ENCODE measurements at regions not wholly inside any gene's neighbourhood (a gene's known extent, or its start where the extent isn't known, plus 50 kb on each side); places are given as distances from the start of the nearest gene placed in this dataset.

DNA sequence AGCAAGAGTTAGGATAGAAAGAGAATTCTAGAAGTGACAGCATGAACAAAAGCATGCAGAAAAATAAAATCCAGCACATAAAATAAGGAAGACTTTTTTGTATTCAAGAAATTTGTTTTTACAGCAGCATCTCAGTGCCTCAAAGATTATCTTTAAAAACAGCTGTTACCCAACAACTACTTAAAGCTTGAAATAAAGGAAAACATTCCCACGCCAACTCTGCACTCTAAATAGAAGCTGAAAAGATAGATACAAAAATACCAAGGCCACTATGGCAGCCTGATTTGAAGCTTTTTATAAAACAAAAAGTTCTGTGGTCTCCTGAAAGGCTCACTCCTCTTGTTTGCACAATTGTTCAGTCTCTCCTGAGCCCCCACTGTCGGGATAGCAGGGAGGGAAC is 83.6 kb upstream of the LRRC55 start:
- no peak overlapping the region for H3K27ac ChIP-seq (ENCODE audit: low read depth, low read length)
- no peaks in the 10 kb centered on the region for H3K9me3 ChIP-seq (ENCODE audit: control insufficient read depth in 3 of 3, low read length in 3 of 3)
- no peaks in the 10 kb centered on the region for H3K27me3 ChIP-seq (ENCODE audit: control insufficient read depth in 3 of 3, insufficient read depth in 3 of 3, low read length in 3 of 3)
- H3K4me1 ChIP-seq (ENCODE audit: control insufficient read depth in 3 of 3, insufficient read depth in 3 of 3, low read length in 3 of 3): no peaks in the 10 kb centered on the region
- no peak overlapping the region for H3K4me3 ChIP-seq (ENCODE audit: low read length in 3 of 3)
- H3K36me3 ChIP-seq (ENCODE audit: control insufficient read depth in 3 of 3, insufficient read depth in 3 of 3, low read length in 3 of 3): no peaks in the 10 kb centered on the region
- H3K9ac ChIP-seq (ENCODE audit: low read depth in 1 of 3, low read length in 3 of 3): no peak overlapping the region

DNA sequence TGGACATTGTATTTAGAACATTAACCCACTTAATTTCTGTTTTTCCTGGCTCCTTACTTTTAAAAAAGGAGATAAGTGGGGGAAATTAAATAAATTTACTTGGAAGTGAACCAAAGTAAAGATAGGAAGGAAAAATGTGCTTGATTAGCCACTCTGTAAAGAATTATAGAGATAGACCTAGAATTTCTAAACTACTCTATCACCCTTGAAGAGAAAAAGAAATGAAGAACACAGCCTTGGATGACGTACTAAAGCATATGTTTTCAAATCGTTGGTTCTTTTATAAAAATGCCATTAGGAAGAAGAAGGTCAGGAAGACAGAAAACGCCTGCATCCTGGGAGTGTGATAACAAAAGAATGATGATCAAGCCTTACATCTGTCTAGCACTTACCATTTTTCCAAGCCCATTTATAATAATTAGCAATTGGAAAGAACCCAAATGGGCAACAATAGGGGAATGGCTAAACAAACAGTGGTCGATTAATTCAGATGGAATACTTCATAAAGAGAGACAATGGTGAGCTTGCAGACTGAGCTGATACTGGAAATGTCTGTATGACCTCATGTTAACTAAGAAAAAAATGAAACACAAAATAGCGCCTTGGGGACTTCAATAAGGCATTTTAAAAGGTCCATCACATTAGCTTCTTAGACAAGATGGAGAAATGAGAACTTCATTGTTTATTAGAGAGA is 81.0 kb upstream of the LRRC55 start:
- Histone ChIP-seq H3K4me1 (ENCODE audit: control insufficient read depth in 3 of 3, insufficient read depth in 3 of 3, low read length in 3 of 3) (no peaks in the 10 kb centered on the region), H3K27ac (ENCODE audit: low read depth, low read length) (no peak overlapping the region), H3K36me3 (ENCODE audit: control insufficient read depth in 3 of 3, insufficient read depth in 3 of 3, low read length in 3 of 3) (no peaks in the 10 kb centered on the region), H3K4me3 (ENCODE audit: low read length in 3 of 3) (no peak overlapping the region), H3K9ac (ENCODE audit: low read depth in 1 of 3, low read length in 3 of 3) (no peak overlapping the region), H3K27me3 (ENCODE audit: control insufficient read depth in 3 of 3, insufficient read depth in 3 of 3, low read length in 3 of 3) (no peaks in the 10 kb centered on the region), H3K9me3 (ENCODE audit: control insufficient read depth in 3 of 3, low read length in 3 of 3) (no peaks in the 10 kb centered on the region)

DNA sequence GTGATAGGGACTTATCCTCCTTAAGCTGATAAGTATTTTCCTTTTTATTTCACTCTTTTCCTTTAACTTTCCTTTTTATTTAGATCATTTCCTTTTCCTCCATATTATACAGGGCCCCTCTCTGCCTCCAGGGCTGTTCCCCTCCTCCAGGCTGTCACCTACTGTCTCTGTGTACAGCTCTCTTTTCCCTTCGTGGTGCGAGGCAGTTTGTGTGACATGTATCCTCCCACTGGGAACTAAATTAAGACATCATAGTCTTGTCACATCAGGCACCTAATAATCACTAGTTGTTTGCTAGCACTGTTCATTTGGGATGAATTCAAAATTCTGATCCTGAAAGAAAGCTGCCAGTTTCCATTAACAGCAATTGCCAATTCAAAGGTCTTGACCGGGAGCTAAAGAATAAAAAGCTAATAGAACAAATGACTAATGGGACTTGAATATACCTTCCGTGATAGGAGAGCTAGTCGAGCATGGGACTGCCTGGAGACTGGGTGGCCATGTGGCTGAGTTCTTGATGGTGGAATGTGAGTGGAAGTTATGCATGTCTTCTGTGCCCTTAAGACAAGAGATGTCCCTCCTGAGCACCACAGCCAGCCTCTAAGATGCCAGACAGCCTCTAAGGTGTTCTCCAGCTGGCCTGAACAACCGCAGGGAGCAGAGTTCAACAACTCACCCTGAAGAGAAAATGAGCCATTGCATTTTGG is 77.7 kb upstream of the LRRC55 start:
- Histone ChIP-seq H3K9me3 (ENCODE audit: control insufficient read depth in 3 of 3, low read length in 3 of 3) (no peaks in the 10 kb centered on the region), H3K4me3 (ENCODE audit: low read length in 3 of 3) (no peak overlapping the region), H3K4me1 (ENCODE audit: control insufficient read depth in 3 of 3, insufficient read depth in 3 of 3, low read length in 3 of 3) (no peaks in the 10 kb centered on the region), H3K27me3 (ENCODE audit: control insufficient read depth in 3 of 3, insufficient read depth in 3 of 3, low read length in 3 of 3) (no peaks in the 10 kb centered on the region), H3K9ac (ENCODE audit: low read depth in 1 of 3, low read length in 3 of 3) (no peak overlapping the region), H3K27ac (ENCODE audit: low read depth, low read length) (no peak overlapping the region), H3K36me3 (ENCODE audit: control insufficient read depth in 3 of 3, insufficient read depth in 3 of 3, low read length in 3 of 3) (no peaks in the 10 kb centered on the region)

DNA sequence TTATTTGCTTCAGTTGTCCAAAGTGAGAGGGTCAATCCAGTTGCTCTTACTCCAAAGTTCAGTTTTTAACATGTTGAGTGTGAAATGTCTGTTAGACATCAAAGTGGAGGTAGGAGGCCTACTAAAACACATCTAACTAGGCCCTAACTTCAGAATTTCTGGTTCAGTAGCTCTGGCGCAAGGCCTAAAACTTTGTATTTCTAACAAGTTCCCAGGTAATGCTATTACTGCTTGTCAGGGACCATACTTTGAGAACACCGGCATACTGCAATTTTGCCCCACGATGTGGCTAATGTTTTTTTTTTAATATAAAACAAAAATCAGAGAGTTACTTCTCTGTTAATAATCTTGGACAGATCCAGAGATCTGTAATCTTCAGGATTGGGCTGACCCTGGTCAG is 72.4 kb upstream of the LRRC55 start:
- H3K9me3 ChIP-seq (ENCODE audit: control insufficient read depth in 3 of 3, low read length in 3 of 3): no peaks in the 10 kb centered on the region
- H3K27ac ChIP-seq (ENCODE audit: low read depth, low read length): no peak overlapping the region
- no peak overlapping the region for H3K9ac ChIP-seq (ENCODE audit: low read depth in 1 of 3, low read length in 3 of 3)
- no peaks in the 10 kb centered on the region for H3K36me3 ChIP-seq (ENCODE audit: control insufficient read depth in 3 of 3, insufficient read depth in 3 of 3, low read length in 3 of 3)
- no peak overlapping the region for H3K4me3 ChIP-seq (ENCODE audit: low read length in 3 of 3)
- no peaks in the 10 kb centered on the region for H3K27me3 ChIP-seq (ENCODE audit: control insufficient read depth in 3 of 3, insufficient read depth in 3 of 3, low read length in 3 of 3)
- H3K4me1 ChIP-seq (ENCODE audit: control insufficient read depth in 3 of 3, insufficient read depth in 3 of 3, low read length in 3 of 3): no peaks in the 10 kb centered on the region

DNA sequence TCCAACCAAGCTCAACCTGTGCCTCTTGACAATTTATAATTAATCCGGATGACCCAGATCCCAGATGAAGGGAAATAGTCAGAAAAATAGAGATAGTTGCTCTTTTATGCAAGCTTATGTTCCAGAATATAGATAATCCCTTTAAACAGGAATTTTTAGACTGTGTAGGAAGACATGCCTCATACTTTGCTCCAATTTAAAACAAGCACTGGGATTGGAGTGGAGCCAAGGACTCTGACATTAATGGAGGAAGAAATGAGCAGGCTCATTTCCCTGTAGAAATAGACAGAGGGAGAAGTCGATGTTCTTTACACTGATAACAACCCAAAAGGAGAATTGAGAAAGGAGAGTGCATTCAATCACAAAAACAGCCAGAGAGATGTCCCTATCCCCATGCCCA is 70.1 kb upstream of the LRRC55 start:
- Histone ChIP-seq H3K9me3 (ENCODE audit: control insufficient read depth in 3 of 3, low read length in 3 of 3) (no peaks in the 10 kb centered on the region), H3K4me3 (ENCODE audit: low read length in 3 of 3) (no peak overlapping the region), H3K9ac (ENCODE audit: low read depth in 1 of 3, low read length in 3 of 3) (no peak overlapping the region), H3K27ac (ENCODE audit: low read depth, low read length) (no peak overlapping the region), H3K36me3 (ENCODE audit: control insufficient read depth in 3 of 3, insufficient read depth in 3 of 3, low read length in 3 of 3) (no peaks in the 10 kb centered on the region), H3K4me1 (ENCODE audit: control insufficient read depth in 3 of 3, insufficient read depth in 3 of 3, low read length in 3 of 3) (no peaks in the 10 kb centered on the region), H3K27me3 (ENCODE audit: control insufficient read depth in 3 of 3, insufficient read depth in 3 of 3, low read length in 3 of 3) (no peaks in the 10 kb centered on the region)

DNA sequence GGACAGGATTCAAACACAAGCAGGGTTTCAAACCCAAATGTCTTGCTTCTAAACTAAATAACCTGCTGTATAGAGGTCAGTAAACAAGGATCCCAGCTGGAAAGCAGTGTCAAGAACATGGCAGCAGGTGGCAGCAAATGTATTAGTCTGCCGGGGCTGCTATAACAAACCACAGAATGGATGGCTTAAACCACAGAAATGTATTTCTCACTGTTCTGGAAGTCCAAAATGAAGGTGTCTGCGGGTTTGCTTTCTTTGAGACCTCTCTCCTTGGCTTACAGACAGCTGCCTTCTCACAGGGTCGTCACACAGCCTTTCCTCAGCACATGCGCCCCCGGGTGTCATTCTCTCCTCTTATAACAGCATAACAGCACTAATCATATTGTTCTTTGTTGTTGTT is 65.1 kb upstream of the LRRC55 start:
- no peak overlapping the region for H3K4me3 ChIP-seq (ENCODE audit: low read length in 3 of 3)
- H3K9ac ChIP-seq (ENCODE audit: low read depth in 1 of 3, low read length in 3 of 3): no peak overlapping the region
- no peak overlapping the region for H3K27ac ChIP-seq (ENCODE audit: low read depth, low read length)
- H3K9me3 ChIP-seq (ENCODE audit: control insufficient read depth in 3 of 3, low read length in 3 of 3): no peaks in the 10 kb centered on the region
- no peaks in the 10 kb centered on the region for H3K27me3 ChIP-seq (ENCODE audit: control insufficient read depth in 3 of 3, insufficient read depth in 3 of 3, low read length in 3 of 3)
- no peaks in the 10 kb centered on the region for H3K36me3 ChIP-seq (ENCODE audit: control insufficient read depth in 3 of 3, insufficient read depth in 3 of 3, low read length in 3 of 3)
- no peaks in the 10 kb centered on the region for H3K4me1 ChIP-seq (ENCODE audit: control insufficient read depth in 3 of 3, insufficient read depth in 3 of 3, low read length in 3 of 3)

DNA sequence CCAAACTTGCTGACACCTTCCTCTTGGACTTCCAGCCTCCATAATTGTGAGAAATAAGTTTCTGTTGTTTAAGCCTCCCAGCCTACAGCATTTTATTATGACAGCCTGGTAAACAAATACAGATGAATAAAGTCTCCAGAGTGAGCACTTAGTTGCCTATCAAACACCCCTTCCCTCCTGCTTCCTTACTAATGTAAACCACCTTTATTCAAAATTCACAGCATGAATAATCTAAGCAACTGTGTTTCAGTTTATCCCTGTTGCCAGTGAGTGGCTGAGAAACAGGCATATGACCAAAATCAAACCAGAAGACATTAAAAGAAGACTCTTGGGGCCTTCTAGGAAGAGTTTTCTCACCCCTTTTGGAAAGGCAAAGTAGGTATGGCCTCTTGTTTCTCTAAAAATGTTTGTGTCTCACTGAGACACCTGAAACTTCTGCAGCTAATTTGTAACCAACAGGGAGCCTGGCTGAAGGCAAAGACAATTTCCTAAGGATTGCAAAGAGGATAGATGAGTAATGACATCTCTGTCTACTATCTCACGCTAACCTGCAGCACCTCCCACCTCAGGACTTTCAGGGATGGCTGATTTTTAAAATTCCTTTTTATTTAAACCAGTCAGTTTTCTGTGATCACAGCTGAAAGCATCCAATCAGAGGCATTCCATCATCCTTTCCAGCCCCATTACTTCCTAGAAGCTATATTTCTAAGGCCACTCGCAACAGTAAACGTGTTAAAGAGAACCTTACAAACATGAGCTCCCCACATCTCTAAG is 61.4 kb upstream of the LRRC55 start:
- Histone ChIP-seq H3K9me3 (ENCODE audit: control insufficient read depth in 3 of 3, low read length in 3 of 3) (no peaks in the 10 kb centered on the region), H3K4me1 (ENCODE audit: control insufficient read depth in 3 of 3, insufficient read depth in 3 of 3, low read length in 3 of 3) (peaks cover 0 to 4% (median 0%) of the 10 kb centered on the region in 3 donors)

DNA sequence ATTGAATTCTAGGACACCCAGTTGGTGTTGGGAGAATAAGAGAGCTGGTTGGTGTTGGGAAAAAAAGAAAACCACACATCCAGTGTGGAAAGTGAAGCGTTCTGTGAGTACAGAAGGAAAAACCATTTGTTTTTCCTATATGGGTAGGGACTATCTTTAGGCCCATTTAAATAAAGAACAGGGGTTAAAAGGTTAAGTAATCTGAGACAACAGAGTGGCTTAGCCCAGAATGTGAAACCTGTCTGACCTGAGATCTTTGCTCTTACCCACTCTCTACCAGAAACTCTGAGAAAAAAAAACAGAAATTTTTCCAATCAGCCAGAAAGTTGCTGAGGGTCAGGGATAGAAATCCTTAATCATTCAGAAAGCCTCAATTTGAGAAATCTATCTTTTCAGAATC is 59.8 kb upstream of the LRRC55 start:
- H3K36me3 ChIP-seq (ENCODE audit: control insufficient read depth in 3 of 3, insufficient read depth in 3 of 3, low read length in 3 of 3): no peaks in the 10 kb centered on the region
- H3K27ac ChIP-seq (ENCODE audit: low read depth, low read length): no peak overlapping the region
- no peaks in the 10 kb centered on the region for H3K9me3 ChIP-seq (ENCODE audit: control insufficient read depth in 3 of 3, low read length in 3 of 3)
- peaks cover 0 to 3% (median 0%) of the 10 kb centered on the region in 3 donors for H3K27me3 ChIP-seq (ENCODE audit: control insufficient read depth in 3 of 3, insufficient read depth in 3 of 3, low read length in 3 of 3)
- H3K4me3 ChIP-seq (ENCODE audit: low read length in 3 of 3): no peak overlapping the region
- H3K4me1 ChIP-seq (ENCODE audit: control insufficient read depth in 3 of 3, insufficient read depth in 3 of 3, low read length in 3 of 3): peaks cover 0 to 4% (median 0%) of the 10 kb centered on the region in 3 donors
- H3K9ac ChIP-seq (ENCODE audit: low read depth in 1 of 3, low read length in 3 of 3): no peak overlapping the region

More for the DNA sequence above, 61.4 kb upstream of the LRRC55 start:
- Histone ChIP-seq H3K36me3 (ENCODE audit: control insufficient read depth in 3 of 3, insufficient read depth in 3 of 3, low read length in 3 of 3) (no peaks in the 10 kb centered on the region), H3K27ac (ENCODE audit: low read depth, low read length) (no peak overlapping the region), H3K27me3 (ENCODE audit: control insufficient read depth in 3 of 3, insufficient read depth in 3 of 3, low read length in 3 of 3) (peaks cover 0 to 3% (median 0%) of the 10 kb centered on the region in 3 donors), H3K9ac (ENCODE audit: low read depth in 1 of 3, low read length in 3 of 3) (no peak overlapping the region), H3K4me3 (ENCODE audit: low read length in 3 of 3) (no peak overlapping the region)

DNA sequence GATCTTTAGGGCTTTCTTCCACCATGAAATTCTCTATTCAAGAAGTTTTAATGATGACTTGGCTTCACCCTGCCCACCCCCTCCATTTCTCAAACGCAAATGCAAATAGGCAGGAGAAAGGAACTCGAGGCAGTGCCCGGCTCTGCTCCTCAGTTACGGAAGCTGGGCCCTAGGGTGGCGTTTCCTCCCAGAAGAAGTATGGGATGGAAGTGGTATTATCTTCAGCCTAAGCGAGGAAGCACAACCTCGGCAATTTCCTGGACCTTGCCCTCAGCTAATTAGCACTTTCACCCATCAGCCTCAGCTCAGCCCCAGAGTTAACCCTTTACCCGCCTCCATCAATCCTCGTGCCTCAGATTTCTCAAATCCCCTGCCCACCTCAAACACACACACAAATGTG is 58.2 kb upstream of the LRRC55 start:
- Histone ChIP-seq H3K4me1 (ENCODE audit: control insufficient read depth in 3 of 3, insufficient read depth in 3 of 3, low read length in 3 of 3) (peaks cover 0 to 4% (median 0%) of the 10 kb centered on the region in 3 donors), H3K4me3 (ENCODE audit: low read length in 3 of 3) (no peak overlapping the region), H3K27ac (ENCODE audit: low read depth, low read length) (no peak overlapping the region), H3K27me3 (ENCODE audit: control insufficient read depth in 3 of 3, insufficient read depth in 3 of 3, low read length in 3 of 3) (peaks cover 0 to 3% (median 0%) of the 10 kb centered on the region in 3 donors), H3K9ac (ENCODE audit: low read depth in 1 of 3, low read length in 3 of 3) (no peak overlapping the region), H3K9me3 (ENCODE audit: control insufficient read depth in 3 of 3, low read length in 3 of 3) (no peaks in the 10 kb centered on the region), H3K36me3 (ENCODE audit: control insufficient read depth in 3 of 3, insufficient read depth in 3 of 3, low read length in 3 of 3) (no peaks in the 10 kb centered on the region)

DNA sequence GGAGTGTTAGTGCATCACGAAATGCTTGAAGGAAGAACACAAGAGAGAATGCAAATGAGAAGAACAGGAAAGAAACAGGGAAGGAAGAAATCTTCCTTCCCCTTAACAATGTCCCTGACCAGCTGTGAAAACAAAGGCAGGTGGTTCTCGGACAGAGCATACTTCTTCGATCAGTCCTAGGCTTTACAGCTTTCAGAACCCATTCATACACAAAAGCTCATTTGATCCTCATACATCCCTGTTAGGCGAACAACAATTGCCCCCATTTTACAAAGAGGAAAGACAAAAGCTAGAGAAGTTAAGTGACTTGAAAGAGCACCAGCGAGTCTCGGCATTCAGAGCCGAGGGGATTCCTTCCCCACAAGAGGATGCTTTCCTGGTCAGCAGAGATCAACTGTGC is 57.2 kb upstream of the LRRC55 start:
- H3K27ac ChIP-seq (ENCODE audit: low read depth, low read length): no peak overlapping the region
- H3K36me3 ChIP-seq (ENCODE audit: control insufficient read depth in 3 of 3, insufficient read depth in 3 of 3, low read length in 3 of 3): no peaks in the 10 kb centered on the region
- H3K4me1 ChIP-seq (ENCODE audit: control insufficient read depth in 3 of 3, insufficient read depth in 3 of 3, low read length in 3 of 3): peaks cover 0 to 4% (median 0%) of the 10 kb centered on the region in 3 donors
- H3K9ac ChIP-seq (ENCODE audit: low read depth in 1 of 3, low read length in 3 of 3): no peak overlapping the region
- H3K4me3 ChIP-seq (ENCODE audit: low read length in 3 of 3): no peak overlapping the region
- H3K27me3 ChIP-seq (ENCODE audit: control insufficient read depth in 3 of 3, insufficient read depth in 3 of 3, low read length in 3 of 3): peaks cover 0 to 3% (median 0%) of the 10 kb centered on the region in 3 donors
- no peaks in the 10 kb centered on the region for H3K9me3 ChIP-seq (ENCODE audit: control insufficient read depth in 3 of 3, low read length in 3 of 3)
